ENCODE measurements at regions not wholly inside any gene's neighbourhood (a gene's known extent, or its start where the extent isn't known, plus 50 kb on each side); places are given as distances from the start of the nearest gene placed in this dataset.

DNA sequence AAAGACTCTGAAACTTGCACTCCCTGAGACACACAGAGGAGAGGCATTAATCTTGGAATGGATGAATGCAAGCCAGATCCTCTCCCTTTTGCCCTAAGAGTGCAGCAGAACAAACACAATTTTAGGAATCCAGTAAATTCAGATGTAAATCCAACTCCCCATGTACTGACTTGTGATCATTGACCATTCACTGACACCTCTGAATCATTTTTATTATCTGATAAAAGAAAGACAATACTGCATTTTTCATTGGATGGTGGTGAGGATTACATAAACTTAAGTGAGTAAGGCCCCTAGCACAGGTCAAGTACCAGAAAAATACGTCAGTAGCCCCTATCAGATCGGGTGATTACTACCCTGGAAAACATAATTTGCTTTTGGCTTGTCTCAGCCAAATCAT, 782.9 kb upstream of the API5 start:
- TF ChIP-seq EZH2phosphoT487 (IDR thresholded peaks at IDR 0.05; ENCODE audit: borderline replicate concordance, low read length) = no peak
- TF ChIP-seq, protein P1, sequence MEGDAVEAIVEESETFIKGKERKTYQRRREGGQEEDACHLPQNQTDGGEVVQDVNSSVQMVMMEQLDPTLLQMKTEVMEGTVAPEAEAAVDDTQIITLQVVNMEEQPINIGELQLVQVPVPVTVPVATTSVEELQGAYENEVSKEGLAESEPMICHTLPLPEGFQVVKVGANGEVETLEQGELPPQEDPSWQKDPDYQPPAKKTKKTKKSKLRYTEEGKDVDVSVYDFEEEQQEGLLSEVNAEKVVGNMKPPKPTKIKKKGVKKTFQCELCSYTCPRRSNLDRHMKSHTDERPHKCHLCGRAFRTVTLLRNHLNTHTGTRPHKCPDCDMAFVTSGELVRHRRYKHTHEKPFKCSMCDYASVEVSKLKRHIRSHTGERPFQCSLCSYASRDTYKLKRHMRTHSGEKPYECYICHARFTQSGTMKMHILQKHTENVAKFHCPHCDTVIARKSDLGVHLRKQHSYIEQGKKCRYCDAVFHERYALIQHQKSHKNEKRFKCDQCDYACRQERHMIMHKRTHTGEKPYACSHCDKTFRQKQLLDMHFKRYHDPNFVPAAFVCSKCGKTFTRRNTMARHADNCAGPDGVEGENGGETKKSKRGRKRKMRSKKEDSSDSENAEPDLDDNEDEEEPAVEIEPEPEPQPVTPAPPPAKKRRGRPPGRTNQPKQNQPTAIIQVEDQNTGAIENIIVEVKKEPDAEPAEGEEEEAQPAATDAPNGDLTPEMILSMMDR (IDR thresholded peaks at IDR 0.05; ENCODE audit: low read depth, low read length, poor library complexity, severe bottlenecking) = no peak
- Histone ChIP-seq H3K79me2 (ENCODE audit: control insufficient read depth, low read length) (no peaks in the 10 kb centered on the region), H3K4me2 (ENCODE audit: low read length) (no peak overlapping the region), H3F3A (ENCODE audit: control insufficient read depth, insufficient read depth) (no peaks in the 10 kb centered on the region), H4K20me1 (ENCODE audit: control insufficient read depth, insufficient read depth, low read depth, low read length) (no peaks in the 10 kb centered on the region), H3K9me3 (ENCODE audit: control insufficient read depth, insufficient read depth, low read length) (no peaks in the 10 kb centered on the region), H3K9me2 (replicated peaks; ENCODE audit: control insufficient read depth, low read length) (no peaks in the 10 kb centered on the region), H3K27ac (ENCODE audit: low read depth, low read length) (no peak overlapping the region), H3K36me3 (ENCODE audit: control insufficient read depth, low read length) (no peaks in the 10 kb centered on the region), H3K27me3 (ENCODE audit: control insufficient read depth, low read length) (no peaks in the 10 kb centered on the region), H3K4me1 (ENCODE audit: control insufficient read depth, low read length) (no peaks in the 10 kb centered on the region), H3K4me3 (ENCODE audit: low read length) (no peak overlapping the region)

DNA sequence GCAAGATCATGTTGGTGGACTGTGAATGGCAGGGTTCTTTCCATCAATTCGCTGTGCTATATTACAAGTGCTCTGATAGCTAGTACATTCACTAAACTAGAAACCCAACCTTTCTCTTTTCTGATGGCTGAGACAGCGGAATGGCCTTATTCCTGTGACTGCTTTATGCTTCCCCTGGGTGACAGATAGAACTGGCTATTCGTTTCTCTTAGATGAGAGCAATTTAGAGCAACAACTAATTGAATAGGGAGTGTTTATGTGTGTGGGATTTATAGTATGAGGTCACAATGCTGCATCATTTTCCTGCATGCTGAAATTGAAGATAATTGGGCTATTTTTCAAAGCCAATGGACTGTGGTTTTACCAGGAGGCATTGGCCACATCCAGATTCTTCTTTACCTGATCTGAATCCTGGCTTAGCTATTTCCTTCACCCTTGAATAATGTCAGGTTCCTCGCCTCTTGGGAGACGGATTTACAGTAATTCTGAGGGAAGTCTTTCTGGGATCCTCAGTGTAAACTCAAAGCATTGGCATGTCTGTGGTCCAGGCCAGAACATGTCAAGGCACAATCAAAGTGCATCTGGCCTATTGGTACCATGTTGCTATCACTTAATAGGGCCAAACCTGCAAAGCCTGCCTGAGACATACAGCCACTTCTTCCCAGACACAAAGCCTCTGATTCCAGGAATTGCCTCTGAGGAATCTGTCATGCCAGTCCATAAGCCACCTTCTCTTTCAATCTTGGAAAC, 775.0 kb upstream of the API5 start:
- TF ChIP-seq, protein P1 (IDR thresholded peaks at IDR 0.05; ENCODE audit: low read depth, low read length, poor library complexity, severe bottlenecking) = no peak
- no peak for TF ChIP-seq EZH2phosphoT487 (IDR thresholded peaks at IDR 0.05; ENCODE audit: borderline replicate concordance, low read length)
- H3K9me2 ChIP-seq (replicated peaks; ENCODE audit: control insufficient read depth, low read length) = no peaks in the 10 kb centered on the region
- H3K4me1 ChIP-seq (ENCODE audit: control insufficient read depth, low read length) = no peaks in the 10 kb centered on the region
- H3K36me3 ChIP-seq (ENCODE audit: control insufficient read depth, low read length) = no peaks in the 10 kb centered on the region
- no peaks in the 10 kb centered on the region for H3K27me3 ChIP-seq (ENCODE audit: control insufficient read depth, low read length)
- H3K27ac ChIP-seq (ENCODE audit: low read depth, low read length) = no peak overlapping the region
- H4K20me1 ChIP-seq (ENCODE audit: control insufficient read depth, insufficient read depth, low read depth, low read length) = no peaks in the 10 kb centered on the region
- H3F3A ChIP-seq (ENCODE audit: control insufficient read depth, insufficient read depth) = no peaks in the 10 kb centered on the region
- H3K79me2 ChIP-seq (ENCODE audit: control insufficient read depth, low read length) = no peaks in the 10 kb centered on the region
- H3K4me2 ChIP-seq (ENCODE audit: low read length) = no peak overlapping the region
- H3K9me3 ChIP-seq (ENCODE audit: control insufficient read depth, insufficient read depth, low read length) = no peaks in the 10 kb centered on the region
- H3K4me3 ChIP-seq (ENCODE audit: low read length) = no peak overlapping the region

GRCh38 chr11:42542336-42542735, 769.5 kb upstream of the API5 start:
- Histone ChIP-seq H4K20me1 (ENCODE audit: control insufficient read depth, insufficient read depth, low read depth, low read length) (no peaks in the 10 kb centered on the region), H3K4me3 (ENCODE audit: low read length) (no peak overlapping the region), H3K9me3 (ENCODE audit: control insufficient read depth, insufficient read depth, low read length) (no peaks in the 10 kb centered on the region), H3F3A (ENCODE audit: control insufficient read depth, insufficient read depth) (no peaks in the 10 kb centered on the region), H3K79me2 (ENCODE audit: control insufficient read depth, low read length) (no peaks in the 10 kb centered on the region), H3K27me3 (ENCODE audit: control insufficient read depth, low read length) (no peaks in the 10 kb centered on the region), H3K9me2 (replicated peaks; ENCODE audit: control insufficient read depth, low read length) (no peaks in the 10 kb centered on the region), H3K27ac (ENCODE audit: low read depth, low read length) (no peak overlapping the region), H3K4me2 (ENCODE audit: low read length) (no peak overlapping the region), H3K4me1 (ENCODE audit: control insufficient read depth, low read length) (no peaks in the 10 kb centered on the region), H3K36me3 (ENCODE audit: control insufficient read depth, low read length) (no peaks in the 10 kb centered on the region)
- TF ChIP-seq EZH2phosphoT487 (IDR thresholded peaks at IDR 0.05; ENCODE audit: borderline replicate concordance, low read length) = no peak
- TF ChIP-seq, protein P1 (IDR thresholded peaks at IDR 0.05; ENCODE audit: low read depth, low read length, poor library complexity, severe bottlenecking) = no peak

Data from DOHH2 (cell line).